ENCODE measurements at regions not wholly inside any gene's neighbourhood (a gene's known extent, or its start where the extent isn't known, plus 50 kb on each side); places are given as distances from the start of the nearest gene placed in this dataset.

DNA sequence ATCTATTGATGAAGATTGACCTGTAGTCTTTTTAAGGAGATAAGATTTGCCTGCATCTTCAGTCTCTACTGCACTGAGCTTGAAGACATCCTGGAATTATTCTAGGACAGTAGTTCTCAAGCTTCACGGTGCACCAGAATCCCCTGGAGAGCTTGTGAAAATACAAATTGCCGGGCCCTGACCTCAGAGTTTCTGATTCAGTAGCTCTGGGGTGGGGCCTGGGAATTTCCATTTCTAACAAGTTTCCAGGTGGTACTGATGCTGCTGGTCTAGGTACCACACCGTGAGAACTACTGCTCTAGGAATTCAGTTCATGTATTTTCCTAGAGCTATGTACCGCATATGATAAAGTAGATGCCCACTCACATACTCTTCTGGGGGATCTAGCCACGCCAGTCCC is 246.1 kb downstream of the HS3ST3B1 start:
- Histone ChIP-seq H2BK12ac (ENCODE audit: low read depth, low read length) (peak overlapping the region; percentile 6; the same call in 1 of the 2 replicates), H3K79me1 (ENCODE audit: low read depth, low read length) (no peaks in the 10 kb centered on the region), H2AFZ (ENCODE audit: low read length) (no peak overlapping the region), H2BK120ac (replicated peaks; ENCODE audit: low read depth, low read length) (no peak overlapping the region), H3K27ac (ENCODE audit: low read depth, low read length) (no peak overlapping the region), H3K36me3 (ENCODE audit: control insufficient read depth in 2 of 4, insufficient read depth in 4 of 4, low read length in 3 of 4) (no peaks in the 10 kb centered on the region), H2BK20ac (ENCODE audit: low read length) (no peak overlapping the region), H4K8ac (ENCODE audit: extremely low read depth, insufficient read depth, low read length) (no peak overlapping the region), H4K91ac (replicated peaks; ENCODE audit: insufficient read length, low read length) (no peak overlapping the region), H3K4me2 (ENCODE audit: insufficient read depth in 1 of 2, low read depth in 2 of 2, low read length in 2 of 2) (no peak overlapping the region), H3K9me3 (ENCODE audit: insufficient read depth in 2 of 2, low read depth in 1 of 2, low read length in 1 of 2) (no peaks in the 10 kb centered on the region), H2BK5ac (ENCODE audit: low read depth, low read length) (no peak overlapping the region), H3K23ac (ENCODE audit: insufficient read length) (no peak overlapping the region), H3K23me2 (ENCODE audit: low read depth, low read length) (no peaks in the 10 kb centered on the region), H4K5ac (ENCODE audit: insufficient read length, low read depth, low read length) (no peak overlapping the region), H3K18ac (ENCODE audit: extremely low read depth, low read length) (no peak overlapping the region), H4K20me1 (replicated peaks in 1 of 2; ENCODE audit: control insufficient read depth in 1 of 2, insufficient read depth in 2 of 2, low read length in 2 of 2) (no peaks in the 10 kb centered on the region), H3K27me3 (replicated peaks in 1 of 4; ENCODE audit: control insufficient read depth in 3 of 4, extremely low read depth in 1 of 4, insufficient read depth in 3 of 4, low read length in 3 of 4) (no peaks in the 10 kb centered on the region), H3K56ac (replicated peaks; ENCODE audit: insufficient read length, low read depth, low read length) (no peak overlapping the region), H3K4ac (replicated peaks; ENCODE audit: insufficient read length, low read depth, low read length) (no peak overlapping the region), H3K14ac (ENCODE audit: insufficient read length) (no peak overlapping the region), H3K4me3 (ENCODE audit: extremely low read depth in 1 of 4, insufficient read depth in 2 of 4, low read depth in 3 of 4, low read length in 4 of 4) (no peak overlapping the region), H2BK15ac (ENCODE audit: low read length) (0 out of 2 replicates have a peak overlapping the region, but pooled peaks have one; percentile 65), H2AK5ac (ENCODE audit: low read depth, low read length) (no peak overlapping the region), H3K9ac (replicated peaks in 1 of 4; ENCODE audit: extremely low read depth in 1 of 4, low read depth in 3 of 4, low read length in 3 of 4) (no peak overlapping the region), H3K79me2 (ENCODE audit: control insufficient read depth in 1 of 2, insufficient read depth in 2 of 2, low read length in 2 of 2) (no peaks in the 10 kb centered on the region), H3K4me1 (replicated peaks in 1 of 4; ENCODE audit: control insufficient read depth in 3 of 4, insufficient read depth in 4 of 4, low read length in 3 of 4) (peaks cover 0 to 8% (median 0%) of the 10 kb centered on the region in 4 experiments; a peak in 2 of 7 replicates)
- FAIRE-seq (no peak), DNase-seq (ENCODE audit: low read depth in 1 of 2, low spot score in 2 of 2) (no peak)
- POLR2A ChIA-PET (ENCODE audit: partially characterized antibody), result no interaction called here
- WGBS, 2 experiments (ENCODE audit: extremely low coverage in 1 of 2, insufficient coverage in 1 of 2, insufficient read length in 1 of 2, insufficient replicate concordance in 2 of 2, low coverage in 1 of 2, low lambda C conversion rate in 2 of 2, missing lambda C conversion rate in 1 of 2), result 86% methylated on average over 5 of the region's 5 CpGs; no CpG with 5 or more reads in 1 of the 2 experiments
- CTCF ChIA-PET (ENCODE audit: partially characterized antibody), result interaction anchor here (0.9 kb wide), 1 partner anchor 27 kb away, joined by 4 read pairs; no protein-coding TSS in a partner anchor
- TF ChIP-seq KDM4A (IDR thresholded peaks at IDR 0.05; ENCODE audit: low read depth, low read length, severe bottlenecking) (no peak), HDAC2 (IDR thresholded peaks at IDR 0.05; ENCODE audit: borderline replicate concordance in 1 of 2, low read depth in 2 of 2, low read length in 2 of 2) (no peak), TAF1 (IDR thresholded peaks at IDR 0.05; ENCODE audit: low read depth, low read length) (no peak), POLR2A (IDR thresholded peaks at IDR 0.05; ENCODE audit: control extremely low read depth in 1 of 2, low read depth in 2 of 2, low read length in 2 of 2) (no peak), POU5F1 (IDR thresholded peaks at IDR 0.05; ENCODE audit: low read depth, low read length) (no peak), CBX5 (IDR thresholded peaks at IDR 0.05; ENCODE audit: low read depth, low read length) (no peak), CREB1 (IDR thresholded peaks at IDR 0.05) (no peak), JUN (IDR thresholded peaks at IDR 0.05; ENCODE audit: low read depth, low read length) (no peak), RFX5 (IDR thresholded peaks at IDR 0.05; ENCODE audit: borderline replicate concordance, low read depth, low read length) (no peak), CHD1 (IDR thresholded peaks at IDR 0.05; ENCODE audit: low read depth, low read length) (no peak), SIRT6 (IDR thresholded peaks at IDR 0.05; ENCODE audit: low read length) (no peak), SAP30 (IDR thresholded peaks at IDR 0.05; ENCODE audit: insufficient read depth, insufficient replicate concordance, low read length) (no peak), TCF12 (IDR thresholded peaks at IDR 0.05; ENCODE audit: low read depth, low read length) (no peak), CHD2 (IDR thresholded peaks at IDR 0.05; ENCODE audit: low read length) (no peak), POLR2AphosphoS5 (IDR thresholded peaks at IDR 0.05; ENCODE audit: low read depth, low read length) (no peak), EGR1 (IDR thresholded peaks at IDR 0.05; ENCODE audit: borderline replicate concordance, low read depth, low read length) (no peak), RXRA (IDR thresholded peaks at IDR 0.05; ENCODE audit: insufficient read depth, low read depth, low read length) (no peak)

All from H1 (cell line).